ENCODE measurements at regions not wholly inside any gene's neighbourhood (a gene's known extent, or its start where the extent isn't known, plus 50 kb on each side); places are given as distances from the start of the nearest gene placed in this dataset.

GRCh38 chr18:22838639-22839277 lies 94.4 kb upstream of the RBBP8 start:
- no peak for TF ChIP-seq CTCF (IDR thresholded peaks at IDR 0.05; ENCODE audit: low read length)
- TF ChIP-seq EZH2 (IDR thresholded peaks at IDR 0.05; ENCODE audit: borderline replicate concordance, low read length) = no peak
